Esophagus squamous epithelium (tissue), 5 donors: ENCODE measurements at regions not wholly inside any gene's neighbourhood (a gene's known extent, or its start where the extent isn't known, plus 50 kb on each side); places are given as distances from the start of the nearest gene placed in this dataset.

ENCODE experiments used
- DNase-seq: peaks from one replicate; lab custom pipeline; 2025; lab: John Stamatoyannopoulos, UW
- H3K27ac ChIP-seq, 4 donors: fragments of 200-600 bp; sonication (generic); one replicate each; pipeline ENCODE4 v1.5.1; 2016 to 2019; ENCODE audit warnings: mild to moderate bottlenecking in 1 of 4
- H3K27me3 ChIP-seq, 4 donors: fragments of 200-600 bp; sonication (generic); 1 replicate in 3 of 4; 2 replicates in 1 of 4; pipeline versions ENCODE4 v1.5.1 to v1.6.0; 2017 to 2021; ENCODE audit warnings: antibody characterized with exemption in 1 of 4
- H3K36me3 ChIP-seq, 3 donors: fragments of 200-600 bp; sonication (generic); one replicate each; pipeline ENCODE4 v1.5.1; 2016 to 2019
- H3K4me1 ChIP-seq, 3 donors: fragments of 200-600 bp; sonication (generic); one replicate each; pipeline ENCODE4 v1.5.1; 2017 to 2019
- H3K4me3 ChIP-seq, 4 donors: fragments of 200-600 bp; sonication (generic); 1 replicate in 3 of 4; 2 replicates in 1 of 4; pipeline ENCODE4 v1.5.1; 2016 to 2019; ENCODE audit warnings: mild to moderate bottlenecking in 2 of 4, moderate library complexity in 1 of 4
- H3K9me3 ChIP-seq, 3 donors: fragments of 200-600 bp; sonication (generic); one replicate each; pipeline ENCODE4 v1.5.1; 2016 to 2019
- CTCF ChIP-seq, 6 experiments: fragments of 450-650 bp in 4 of 6; fragments of 200-600 bp in 2 of 6; sonication (generic) in 2 of 6; IDR thresholded peaks; one replicate each; pipeline ENCODE4 v1.5.1; 2016 to 2019; ENCODE audit warnings: antibody characterized with exemption in 6 of 6, mild to moderate bottlenecking in 4 of 6, moderate library complexity in 4 of 6
- POLR2A ChIP-seq, 4 donors: fragments of 450-650 bp; IDR thresholded peaks; one replicate each; pipeline ENCODE4 v1.6.1; 2017; ENCODE audit warnings: antibody characterized with exemption in 4 of 4, mild to moderate bottlenecking in 4 of 4, moderate library complexity in 3 of 4
- WGBS, 2 donors: methylation state at CpG; one replicate each; pipeline ENCODE4 v1.1.5; 2018; 5-methylcytosine and 5-hydroxymethylcytosine counted together
- intact Hi-C: fragments of 100-400 bp; cut with DNase I; formaldehyde crosslinking; loops from one replicate; pipeline ENCODE4 v1.15.0; 2022
- donor health status: DM: yes; HTN: yes; CAD: no.

GRCh38 chr20:6909608-6910007 lies 142.1 kb downstream of the BMP2 start:
- no peak for TF ChIP-seq CTCF (IDR thresholded peaks at IDR 0.05)
- no peak for TF ChIP-seq POLR2A (IDR thresholded peaks at IDR 0.05)
- H3K9me3 ChIP-seq, result no peaks in the 10 kb centered on the region
- H3K4me1 ChIP-seq, result no peaks in the 10 kb centered on the region
- no peaks in the 10 kb centered on the region for H3K36me3 ChIP-seq
- H3K27me3 ChIP-seq, result no peaks in the 10 kb centered on the region
- DNase-seq, result no peak
- no peak overlapping the region for H3K4me3 ChIP-seq
- 91% methylated on average over 3 of the region's 3 CpGs for WGBS, 2 donors
- intact Hi-C loops, result no loop called here
- H3K27ac ChIP-seq, result no peak overlapping the region

GRCh38 chr20:6914986-6915385 lies 147.5 kb downstream of the BMP2 start:
- Histone ChIP-seq H3K4me1 (peaks cover 0 to 5% (median 0%) of the 10 kb centered on the region in 3 donors), H3K27me3 (no peaks in the 10 kb centered on the region), H3K36me3 (no peaks in the 10 kb centered on the region), H3K9me3 (no peaks in the 10 kb centered on the region), H3K27ac (no peak overlapping the region), H3K4me3 (no peak overlapping the region)
- no peak for TF ChIP-seq POLR2A (IDR thresholded peaks at IDR 0.05)
- TF ChIP-seq CTCF (IDR thresholded peaks at IDR 0.05), result no peak
- intact Hi-C loops, result no loop called here
- no peak for DNase-seq
- WGBS, 2 donors, result 34 to 45% methylated on average over 4 of the region's 4 CpGs

- TF ChIP-seq CTCF (IDR thresholded peaks at IDR 0.05), result no peak
- TF ChIP-seq POLR2A (IDR thresholded peaks at IDR 0.05), result no peak
- Histone ChIP-seq H3K27me3 (no peaks in the 10 kb centered on the region), H3K4me1 (peaks cover 4 to 19% (median 9%) of the 10 kb centered on the region in 3 donors), H3K36me3 (no peaks in the 10 kb centered on the region), H3K9me3 (no peaks in the 10 kb centered on the region), H3K27ac (no peak overlapping the region), H3K4me3 (no peak overlapping the region)
- intact Hi-C loops, result no loop called here
- WGBS, 2 donors, result 89 to 100% methylated on average over 1 of the region's 1 CpG
- DNase-seq, result no peak
Observed at GRCh38 chr20:6916938-6917337, 149.5 kb downstream of the BMP2 start.

- Histone ChIP-seq H3K27me3 (no peaks in the 10 kb centered on the region), H3K4me3 (no peak overlapping the region), H3K27ac (no peak overlapping the region), H3K4me1 (peaks cover 8 to 22% (median 10%) of the 10 kb centered on the region in 3 donors), H3K9me3 (no peaks in the 10 kb centered on the region), H3K36me3 (no peaks in the 10 kb centered on the region)
- no peak for TF ChIP-seq CTCF (IDR thresholded peaks at IDR 0.05)
- WGBS, 2 donors, result 63 to 70% methylated on average over 6 of the region's 6 CpGs
- DNase-seq, result no peak
- intact Hi-C loops, result no loop called here
Observed at GRCh38 chr20:6919792-6920468, 152.4 kb downstream of the BMP2 start.

- Histone ChIP-seq H3K4me3 (peak overlapping the region in 1 of 4 donors; percentile 25), H3K4me1 (peaks cover 8 to 29% (median 10%) of the 10 kb centered on the region in 3 donors), H3K27ac (peak overlapping the region; percentile 7 to 67 (median 54)), H3K36me3 (no peaks in the 10 kb centered on the region), H3K9me3 (no peaks in the 10 kb centered on the region), H3K27me3 (no peaks in the 10 kb centered on the region)
- DNase-seq, result no peak
- intact Hi-C loops, result no loop called here
- 43 to 47% methylated on average over 9 of the region's 9 CpGs for WGBS, 2 donors
- no peak for TF ChIP-seq CTCF (IDR thresholded peaks at IDR 0.05)
- TF ChIP-seq POLR2A (IDR thresholded peaks at IDR 0.05), result no peak
Observed at GRCh38 chr20:6920991-6921613, 153.6 kb downstream of the BMP2 start.
